HL-60 (cell line): ENCODE measurements at regions not wholly inside any gene's neighbourhood (a gene's known extent, or its start where the extent isn't known, plus 50 kb on each side); places are given as distances from the start of the nearest gene placed in this dataset.

Source experiments
- DNase-seq, 2 experiments: peaks; one replicate each; pipeline ENCODE4 v3.0.0-alpha.2; 2010 to 2020; ENCODE audit warnings: low read depth in 1 of 2, low spot score in 1 of 2
- H3K27ac ChIP-seq: fragments of 250-450 bp; sonication (Bioruptor Pico); replicated peaks from 2 replicates; pipeline ENCODE4 v1.5.1; 2020; ENCODE audit warnings: mild to moderate bottlenecking, moderate library complexity
- H3K27me3 ChIP-seq: fragments of 250-450 bp; sonication (Bioruptor Pico); 2 replicates; pipeline ENCODE4 v1.5.1; 2021; ENCODE audit warnings: mild to moderate bottlenecking, moderate library complexity; ENCODE audit not compliant: insufficient read depth, poor library complexity, severe bottlenecking
- H3K4me3 ChIP-seq: replicated peaks from 2 replicates; pipeline ENCODE4 v1.5.1; 2011; ENCODE audit warnings: mild to moderate bottlenecking, control low read depth, low read length; ENCODE audit not compliant: insufficient read depth
- CTCF ChIP-seq: IDR thresholded peaks from one replicate; pipeline ENCODE4 v1.5.1; 2011; ENCODE audit warnings: low read length, control low read depth, inconsistent platforms; ENCODE audit not compliant: insufficient read depth
- GABPA ChIP-seq: IDR thresholded peaks from 2 replicates; pipeline ENCODE4 v1.6.1; 2012; ENCODE audit warnings: low read depth
- POLR2AphosphoS5 ChIP-seq: IDR thresholded peaks from 2 replicates; pipeline ENCODE4 v1.6.1; 2012; ENCODE audit warnings: low read depth
- REST ChIP-seq: IDR thresholded peaks from 2 replicates; pipeline ENCODE4 v1.6.1; 2012; ENCODE audit warnings: low read depth; ENCODE audit not compliant: insufficient replicate concordance
- SPI1 ChIP-seq: IDR thresholded peaks from 2 replicates; pipeline ENCODE4 v1.6.1; 2012; ENCODE audit warnings: low read depth, mild to moderate bottlenecking, borderline replicate concordance

- no peaks in the 10 kb centered on the region for H3K27me3 ChIP-seq
Measured at GRCh38 chr17:79452706-79453105, 158.1 kb downstream of the RBFOX3 start.

GRCh38 chr17:79451167-79451566 lies 159.7 kb downstream of the RBFOX3 start:
- Histone ChIP-seq H3K27ac (no peak overlapping the region), H3K4me3 (no peak overlapping the region), H3K27me3 (no peaks in the 10 kb centered on the region)
- TF ChIP-seq REST (no peak), SPI1 (no peak), POLR2AphosphoS5 (no peak), CTCF (no peak), GABPA (no peak)
- no peak for DNase-seq

More at GRCh38 chr17:79452706-79453105, 158.1 kb downstream of the RBFOX3 start:
- Histone ChIP-seq H3K4me3 (no peak overlapping the region), H3K27ac (no peak overlapping the region)
- TF ChIP-seq CTCF (no peak), SPI1 (no peak), GABPA (no peak), REST (no peak), POLR2AphosphoS5 (no peak)
- no peak for DNase-seq

GRCh38 chr17:79446399-79447009 lies 164.3 kb downstream of the RBFOX3 start:
- TF ChIP-seq CTCF, result no peak
- no peak for TF ChIP-seq REST
- no peak for TF ChIP-seq POLR2AphosphoS5
- no peak for TF ChIP-seq GABPA
- TF ChIP-seq SPI1, result no peak
- no peak for DNase-seq
- H3K27ac ChIP-seq, result no peak overlapping the region
- no peak overlapping the region for H3K4me3 ChIP-seq
- H3K27me3 ChIP-seq, result no peaks in the 10 kb centered on the region
